ENCODE measurements at regions not wholly inside any gene's neighbourhood (a gene's known extent, or its start where the extent isn't known, plus 50 kb on each side); places are given as distances from the start of the nearest gene placed in this dataset.

DNA sequence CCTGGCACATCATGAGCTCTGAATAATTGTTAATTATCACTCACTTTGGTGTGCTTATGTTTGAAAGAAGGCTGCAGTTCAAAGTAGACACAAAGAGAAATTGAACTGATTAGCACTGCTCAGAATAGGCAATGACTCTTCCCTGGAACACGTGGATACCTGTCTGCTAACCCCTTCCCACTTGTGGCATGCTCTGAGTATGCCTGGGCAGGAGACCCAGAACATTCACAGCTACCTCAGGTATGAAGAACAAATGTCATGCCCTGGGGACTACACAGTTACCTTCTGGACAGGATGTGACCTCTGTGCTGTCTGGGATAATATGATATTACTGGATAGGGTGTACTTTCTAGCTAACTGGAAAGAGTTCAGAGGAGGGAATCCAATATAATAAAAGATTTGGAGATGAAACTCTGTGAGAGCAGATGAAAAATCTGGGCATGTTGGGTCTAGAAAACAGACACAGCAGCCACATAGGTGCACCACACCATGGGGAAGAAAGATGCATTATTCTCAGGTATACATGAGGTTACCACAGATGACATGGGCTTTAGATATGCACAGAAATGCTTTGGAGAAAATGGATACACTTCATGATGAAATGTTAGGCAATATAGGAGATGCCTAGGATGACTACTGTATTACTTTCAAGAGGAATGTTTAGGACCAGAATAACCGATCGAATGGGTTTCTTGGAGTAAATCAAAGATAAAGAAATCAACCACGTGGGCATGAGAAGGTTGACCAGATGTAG, 324.2 kb upstream of the PREP start:
- TF ChIP-seq, protein P1, sequence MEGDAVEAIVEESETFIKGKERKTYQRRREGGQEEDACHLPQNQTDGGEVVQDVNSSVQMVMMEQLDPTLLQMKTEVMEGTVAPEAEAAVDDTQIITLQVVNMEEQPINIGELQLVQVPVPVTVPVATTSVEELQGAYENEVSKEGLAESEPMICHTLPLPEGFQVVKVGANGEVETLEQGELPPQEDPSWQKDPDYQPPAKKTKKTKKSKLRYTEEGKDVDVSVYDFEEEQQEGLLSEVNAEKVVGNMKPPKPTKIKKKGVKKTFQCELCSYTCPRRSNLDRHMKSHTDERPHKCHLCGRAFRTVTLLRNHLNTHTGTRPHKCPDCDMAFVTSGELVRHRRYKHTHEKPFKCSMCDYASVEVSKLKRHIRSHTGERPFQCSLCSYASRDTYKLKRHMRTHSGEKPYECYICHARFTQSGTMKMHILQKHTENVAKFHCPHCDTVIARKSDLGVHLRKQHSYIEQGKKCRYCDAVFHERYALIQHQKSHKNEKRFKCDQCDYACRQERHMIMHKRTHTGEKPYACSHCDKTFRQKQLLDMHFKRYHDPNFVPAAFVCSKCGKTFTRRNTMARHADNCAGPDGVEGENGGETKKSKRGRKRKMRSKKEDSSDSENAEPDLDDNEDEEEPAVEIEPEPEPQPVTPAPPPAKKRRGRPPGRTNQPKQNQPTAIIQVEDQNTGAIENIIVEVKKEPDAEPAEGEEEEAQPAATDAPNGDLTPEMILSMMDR (IDR thresholded peaks at IDR 0.05): no peak
- TF ChIP-seq POLR2A (IDR thresholded peaks at IDR 0.05): no peak

Measured in thyroid gland (tissue), 4 donors.